ENCODE measurements at regions not wholly inside any gene's neighbourhood (a gene's known extent, or its start where the extent isn't known, plus 50 kb on each side); places are given as distances from the start of the nearest gene placed in this dataset.
"Not testable (repeated sequence)": the region's sequence is repeated elsewhere in the genome, so short reads cannot be mapped to it uniquely, and the experiment has no call there.

DNA sequence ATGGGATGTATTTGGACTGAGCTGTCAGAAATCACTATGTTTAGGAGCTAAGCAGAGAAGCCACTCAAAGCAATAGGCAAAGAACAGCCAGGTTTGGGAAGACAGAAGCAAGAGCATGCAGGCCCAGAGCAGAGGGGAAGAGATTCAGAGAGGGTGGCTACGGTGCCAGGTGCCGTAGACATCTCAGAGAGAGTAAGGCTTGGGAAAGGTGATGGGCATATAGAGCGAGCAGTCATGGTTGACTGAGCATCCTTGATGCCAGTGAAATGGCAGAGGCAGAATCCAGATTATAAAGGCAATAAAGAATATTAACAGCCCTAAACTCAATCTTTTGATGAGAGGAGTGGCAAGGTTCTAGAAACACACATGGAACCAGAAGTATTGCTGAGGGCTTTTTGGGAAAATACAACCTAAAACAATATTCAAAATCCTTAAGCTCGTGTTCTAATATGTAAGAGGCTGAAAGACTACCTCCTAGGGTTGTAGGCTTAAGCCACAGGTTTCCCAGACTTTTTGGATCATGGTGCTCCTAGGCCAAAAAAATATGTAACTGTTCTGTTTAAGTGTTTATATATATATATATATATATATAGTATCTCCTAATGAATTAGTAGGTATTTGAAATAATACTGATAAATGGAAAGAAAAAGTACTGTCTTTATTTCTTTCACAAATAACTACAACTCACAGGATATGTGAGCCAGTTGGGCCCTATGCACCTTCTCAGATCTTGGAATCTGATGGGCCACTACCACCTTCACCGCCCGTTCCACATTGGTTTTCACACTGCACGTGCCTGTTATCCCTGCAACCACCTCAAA lies 113.3 kb downstream of the MYCN start:
- no peak for DNase-seq (ENCODE audit: low read depth in 4 of 4, low spot score in 3 of 4)

DNA sequence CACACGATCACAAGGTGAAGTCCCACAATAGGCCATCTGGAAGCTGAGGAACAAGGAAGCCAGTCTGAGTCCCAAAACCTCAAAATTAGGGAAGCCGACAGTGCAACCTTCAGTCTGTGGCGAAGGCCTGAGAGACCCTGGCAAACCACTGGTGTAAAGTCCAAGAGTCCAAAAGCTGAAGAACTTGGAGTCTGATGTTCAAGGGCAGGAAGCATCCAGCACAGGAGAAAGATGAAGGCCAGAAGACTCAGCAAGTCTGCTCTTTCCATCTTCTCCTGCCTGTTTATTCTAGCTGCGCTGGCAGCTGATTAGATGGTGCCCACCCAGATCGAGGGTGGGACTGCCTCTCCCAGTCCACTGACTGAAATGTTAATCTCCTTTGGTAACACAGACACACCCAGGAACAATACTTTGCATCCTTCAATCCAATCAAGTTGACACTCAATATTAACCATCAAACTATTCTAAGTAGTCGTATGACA lies 112.3 kb downstream of the MYCN start:
- DNase-seq (ENCODE audit: low read depth in 4 of 4, low spot score in 3 of 4) = not testable (repeated sequence)

DNA sequence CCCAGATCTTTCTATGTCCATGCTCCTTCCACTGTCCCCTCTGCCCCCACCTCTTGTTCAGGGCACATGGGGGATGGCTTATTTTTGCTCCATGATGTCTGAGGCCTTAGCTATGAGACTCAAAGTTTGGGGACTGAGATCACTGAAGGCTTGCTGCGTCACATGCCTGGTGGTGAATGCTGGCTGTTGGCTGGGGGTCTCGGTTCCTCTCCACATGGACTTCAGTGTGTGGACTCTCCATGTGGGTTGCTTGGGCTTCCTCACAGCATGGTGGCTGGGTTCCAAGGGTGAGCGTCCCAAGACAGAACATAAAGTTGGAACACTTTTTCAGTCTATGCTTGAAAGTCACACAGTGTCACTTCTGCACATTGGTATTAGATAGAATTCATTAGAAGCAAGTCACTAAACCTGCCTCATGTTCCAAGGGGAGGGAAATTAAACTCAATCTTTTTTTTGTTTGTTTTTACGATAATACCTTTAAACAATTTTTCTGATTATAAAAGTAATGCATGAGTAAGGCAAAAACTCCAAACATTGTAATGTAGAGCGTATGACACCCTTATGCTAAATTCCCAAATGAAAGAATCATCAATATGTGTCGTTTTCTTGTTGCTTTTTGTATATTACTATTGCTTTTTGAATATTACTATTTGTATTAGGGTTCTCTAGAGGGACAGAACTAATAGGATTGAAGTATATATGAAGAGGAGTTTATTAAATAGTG lies 111.7 kb downstream of the MYCN start:
- no peak for DNase-seq (ENCODE audit: low read depth in 4 of 4, low spot score in 3 of 4)

DNA sequence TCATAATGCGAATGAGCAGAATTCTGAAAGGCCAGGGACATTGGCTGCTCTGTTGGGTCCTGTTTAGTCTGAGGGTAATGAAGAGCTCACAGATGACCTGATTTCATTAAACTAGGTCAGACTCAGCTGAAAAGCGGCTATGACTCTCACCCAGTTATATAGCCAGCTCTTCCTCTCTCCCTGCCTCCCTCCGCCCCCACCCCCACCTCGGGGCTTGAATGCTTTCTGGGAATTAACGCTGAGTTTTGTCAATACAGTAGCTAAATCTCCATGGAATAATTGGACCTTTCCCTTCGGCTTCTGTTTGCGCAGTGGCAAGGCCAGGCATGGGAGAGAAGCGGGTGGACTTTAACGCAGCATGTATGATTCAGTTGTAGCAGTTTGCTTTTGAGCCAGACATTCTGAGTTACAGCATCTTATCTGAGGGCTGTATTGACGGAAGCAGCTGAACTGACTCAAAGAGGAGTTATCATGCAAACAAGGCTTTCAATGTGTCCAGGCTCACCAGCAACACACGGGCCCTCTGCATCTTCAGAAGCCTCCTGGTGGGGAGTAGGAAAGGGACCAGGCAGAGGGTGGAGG lies 110.6 kb downstream of the MYCN start:
- no peak for DNase-seq (ENCODE audit: low read depth in 4 of 4, low spot score in 3 of 4)

DNA sequence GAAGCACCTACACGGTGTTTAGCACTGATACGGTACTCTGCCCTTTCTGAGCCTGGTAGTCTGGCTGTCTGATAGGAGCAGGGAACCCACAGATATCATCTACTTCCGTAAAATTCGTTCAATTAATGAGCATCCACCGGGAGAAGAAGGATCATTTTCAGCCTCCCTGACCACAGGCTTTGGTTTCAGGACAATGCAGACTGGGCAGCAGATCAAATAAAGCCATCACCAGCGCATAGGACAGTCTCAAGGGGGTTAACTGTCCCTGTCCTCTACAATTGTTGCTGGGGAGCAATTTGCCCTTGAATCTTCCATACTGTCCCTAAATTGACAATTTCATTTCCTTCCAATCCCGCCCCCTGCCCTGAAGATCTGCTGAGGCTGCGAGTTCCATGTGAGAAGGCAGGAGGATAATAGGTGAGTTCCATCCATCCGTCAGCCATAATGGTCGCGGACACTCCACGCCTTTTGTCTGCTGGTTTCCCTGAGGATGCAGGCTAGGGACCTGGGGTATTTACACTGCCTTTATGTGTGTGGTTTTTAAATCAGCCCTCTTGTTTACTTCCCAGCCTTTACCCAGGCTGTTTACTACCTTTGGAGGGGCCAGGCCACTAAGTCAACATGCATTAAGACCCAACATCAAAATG lies 110.0 kb downstream of the MYCN start:
- DNase-seq (ENCODE audit: low read depth in 4 of 4, low spot score in 3 of 4) = no peak

DNA sequence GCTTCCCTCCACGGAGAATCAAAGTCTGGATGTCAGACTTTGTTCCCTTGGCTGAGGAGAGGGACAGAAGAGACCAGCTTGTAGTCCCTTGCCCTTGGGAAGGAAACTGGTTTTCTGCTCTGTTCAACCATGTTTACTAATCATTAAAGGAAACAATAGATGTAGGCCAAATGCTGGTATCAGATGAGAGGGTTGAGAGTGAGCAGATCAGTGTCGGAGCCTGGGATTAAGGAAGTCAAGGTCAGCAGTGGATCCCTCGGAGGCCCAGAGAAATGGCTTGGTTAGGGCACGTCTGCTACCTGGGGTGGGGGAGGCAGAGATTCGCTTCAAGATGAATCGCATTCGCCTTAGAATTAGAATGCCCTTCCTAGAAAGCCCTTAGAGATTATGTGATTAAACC lies 109.1 kb downstream of the MYCN start:
- no peak for DNase-seq (ENCODE audit: low read depth in 4 of 4, low spot score in 3 of 4)

DNA sequence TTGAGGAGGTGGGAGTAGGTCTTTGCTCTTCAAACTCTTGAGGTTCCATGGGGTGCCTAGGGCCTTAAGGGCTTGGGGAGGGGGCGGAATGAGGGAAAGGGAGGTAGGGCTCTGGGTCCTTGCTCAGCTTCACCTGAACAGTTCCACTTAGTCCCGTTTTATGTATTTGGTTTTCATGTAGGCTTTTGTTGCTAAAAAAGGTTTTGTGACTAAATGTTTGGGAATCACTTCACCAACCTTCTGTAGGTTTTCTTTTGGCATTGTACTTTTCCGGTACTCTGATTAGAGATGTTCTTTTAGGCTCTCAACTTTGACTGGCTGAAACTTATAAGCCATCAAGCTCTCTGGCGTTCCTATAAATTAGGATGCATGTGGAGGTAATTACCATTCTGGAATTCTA lies 108.1 kb downstream of the MYCN start:
- DNase-seq (ENCODE audit: low read depth in 4 of 4, low spot score in 3 of 4) = no peak

DNA sequence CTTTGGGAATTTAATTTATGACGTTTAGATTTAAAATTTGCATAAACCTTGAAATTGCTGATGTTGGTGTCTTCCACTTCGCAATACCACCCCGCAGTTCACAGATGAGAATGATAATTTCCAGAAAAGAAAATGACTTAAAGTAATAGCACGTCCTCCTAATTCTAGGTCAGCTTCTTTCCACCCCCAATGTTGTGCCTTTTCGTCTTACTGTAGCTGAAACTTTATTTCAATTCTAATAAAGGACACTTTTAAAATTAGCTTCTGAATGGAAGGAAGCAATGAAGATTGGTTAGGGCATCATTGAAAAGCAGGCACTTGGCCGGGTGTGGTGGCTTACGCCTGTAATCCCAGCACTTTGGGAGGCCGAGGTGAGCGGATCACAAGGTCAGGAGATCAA lies 107.4 kb downstream of the MYCN start:
- DNase-seq (ENCODE audit: low read depth in 4 of 4, low spot score in 3 of 4) = no peak

DNA sequence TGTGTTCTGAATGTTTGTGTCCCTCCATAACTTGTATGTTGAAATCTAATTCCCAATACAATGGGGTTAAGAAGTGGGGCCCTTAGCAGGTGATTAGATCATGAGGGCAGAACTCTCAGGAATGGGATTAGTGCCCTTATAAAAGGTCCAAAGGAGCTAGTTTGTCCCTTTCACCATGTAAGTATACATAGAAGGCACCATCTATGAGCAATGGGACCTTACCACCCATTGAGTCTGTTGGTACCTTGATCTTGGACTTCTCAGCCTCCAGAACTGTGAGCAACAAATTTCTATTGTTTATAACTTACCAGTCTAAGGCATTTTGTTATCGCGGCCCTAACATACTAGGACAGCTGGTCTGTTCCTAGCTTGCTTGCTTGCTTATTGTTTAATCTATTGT lies 106.3 kb downstream of the MYCN start:
- no peak for DNase-seq (ENCODE audit: low read depth in 4 of 4, low spot score in 3 of 4)

DNA sequence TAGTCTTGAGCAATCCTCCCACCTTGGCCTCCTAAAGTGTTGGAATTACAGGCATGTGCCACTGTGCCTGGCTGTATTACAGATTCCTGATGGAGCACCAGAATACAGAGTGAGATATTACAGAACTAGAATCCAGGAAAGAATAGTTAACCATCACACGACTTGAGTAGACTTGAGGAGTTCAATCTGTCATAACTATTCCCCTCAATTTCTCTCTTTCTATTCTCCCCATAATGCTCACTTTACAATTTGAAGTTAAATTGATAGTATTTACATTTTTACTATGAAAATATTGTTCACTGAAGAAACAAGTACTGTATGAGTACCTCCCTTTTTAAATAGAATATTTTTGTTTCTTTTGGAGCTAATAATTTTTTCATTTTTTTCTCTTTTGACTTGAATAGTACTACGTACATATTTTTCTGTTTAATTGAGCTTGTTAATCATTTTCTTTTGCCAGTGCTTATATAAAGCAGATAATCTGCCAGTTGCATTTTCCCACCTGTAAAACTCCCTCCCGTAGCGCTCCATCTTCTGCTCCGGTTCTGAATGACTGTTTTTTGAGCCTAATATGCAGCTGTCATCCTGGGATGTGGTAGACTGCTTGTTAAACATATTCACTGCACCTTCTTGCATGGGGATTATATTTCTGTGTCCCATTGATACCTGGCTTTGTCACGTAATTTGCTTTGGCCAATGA lies 105.5 kb downstream of the MYCN start:
- no peak for DNase-seq (ENCODE audit: low read depth in 4 of 4, low spot score in 3 of 4)

DNA sequence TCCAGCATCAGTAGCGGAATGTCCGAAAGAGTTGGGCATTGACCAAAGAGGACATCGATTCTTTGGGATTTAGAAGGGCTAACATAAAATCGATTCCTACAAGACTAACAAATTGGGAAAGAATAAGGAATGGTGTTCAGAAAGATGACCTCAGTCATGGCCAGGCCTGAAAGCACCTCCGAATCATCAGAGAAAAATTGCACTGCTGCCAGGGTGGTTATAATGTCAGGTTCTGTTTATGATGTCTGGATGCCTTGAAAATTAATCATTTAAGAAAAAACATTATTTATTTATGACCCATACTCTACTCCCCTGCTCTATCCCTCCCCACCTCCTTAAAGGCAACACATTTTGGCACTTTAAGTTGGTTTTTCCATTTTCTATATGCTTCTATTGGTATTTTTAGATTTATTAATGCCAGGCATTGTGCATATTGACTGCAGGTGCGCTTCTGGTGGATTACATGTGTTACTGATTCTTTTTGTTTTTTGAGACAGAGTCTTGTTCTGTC lies 104.7 kb downstream of the MYCN start:
- DNase-seq (ENCODE audit: low read depth in 4 of 4, low spot score in 3 of 4) = no peak

DNA sequence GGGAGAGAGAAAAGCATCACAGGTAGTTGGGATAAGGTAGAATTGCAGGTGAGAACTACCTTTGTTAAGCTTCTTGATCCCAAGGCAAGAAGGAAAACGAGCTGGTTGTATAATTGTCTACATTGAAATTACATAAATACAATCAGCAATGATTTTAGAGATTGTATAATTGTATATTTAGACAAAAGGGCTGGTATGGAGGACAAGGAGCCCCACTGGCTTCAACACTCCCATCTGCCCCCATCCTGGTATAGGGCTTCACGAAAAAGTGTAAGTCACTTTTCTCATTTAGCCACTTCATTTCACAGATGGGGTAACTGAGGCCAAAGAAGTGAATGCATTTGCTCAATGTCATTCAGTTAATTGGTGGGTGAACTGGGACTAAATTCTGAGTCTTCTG lies 103.3 kb downstream of the MYCN start:
- DNase-seq (ENCODE audit: low read depth in 4 of 4, low spot score in 3 of 4) = no peak

DNA sequence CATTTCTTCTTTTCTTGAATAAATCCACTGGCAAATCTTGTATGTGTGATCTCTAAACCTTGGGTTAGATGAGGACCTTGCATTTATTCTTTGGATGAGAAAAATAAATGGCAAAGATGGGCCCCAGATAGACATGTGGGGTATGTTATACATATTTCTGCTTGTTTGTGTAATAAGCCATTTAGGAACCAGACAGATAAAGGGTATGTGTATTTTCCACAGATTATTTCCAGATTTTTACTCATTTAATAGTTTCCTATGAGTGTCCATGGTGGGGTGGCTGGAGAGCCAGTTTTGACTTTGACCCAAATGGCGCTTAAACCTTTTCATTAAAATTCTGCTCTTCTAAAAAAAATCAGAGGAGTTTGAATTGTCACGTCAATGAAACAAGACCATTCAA lies 102.8 kb downstream of the MYCN start:
- no peak for DNase-seq (ENCODE audit: low read depth in 4 of 4, low spot score in 3 of 4)

DNA sequence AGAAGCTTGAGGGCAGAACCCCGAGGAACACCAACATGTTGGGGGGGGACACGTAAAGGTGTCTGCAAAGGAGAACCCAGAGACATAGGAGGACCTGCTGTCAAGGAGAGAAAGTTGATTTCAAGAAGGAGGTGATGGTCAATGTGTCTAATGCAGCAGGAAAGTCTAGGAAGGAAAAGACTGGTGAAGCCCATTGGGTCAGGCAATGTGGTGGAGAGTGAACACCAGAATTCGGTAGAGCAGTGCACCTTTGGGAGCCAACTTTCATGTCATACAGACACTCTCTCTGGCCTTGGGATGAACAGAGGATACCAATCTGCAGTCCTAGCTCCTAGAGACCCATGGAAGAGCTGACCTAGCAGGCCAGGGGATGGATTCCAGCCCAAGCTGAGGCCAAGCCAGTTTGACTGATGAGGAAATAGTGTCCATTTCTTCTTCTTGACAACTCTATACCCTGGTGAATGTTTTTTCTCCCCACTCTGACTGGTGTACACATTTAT lies 101.9 kb downstream of the MYCN start:
- DNase-seq (ENCODE audit: low read depth in 4 of 4, low spot score in 3 of 4) = no peak

DNA sequence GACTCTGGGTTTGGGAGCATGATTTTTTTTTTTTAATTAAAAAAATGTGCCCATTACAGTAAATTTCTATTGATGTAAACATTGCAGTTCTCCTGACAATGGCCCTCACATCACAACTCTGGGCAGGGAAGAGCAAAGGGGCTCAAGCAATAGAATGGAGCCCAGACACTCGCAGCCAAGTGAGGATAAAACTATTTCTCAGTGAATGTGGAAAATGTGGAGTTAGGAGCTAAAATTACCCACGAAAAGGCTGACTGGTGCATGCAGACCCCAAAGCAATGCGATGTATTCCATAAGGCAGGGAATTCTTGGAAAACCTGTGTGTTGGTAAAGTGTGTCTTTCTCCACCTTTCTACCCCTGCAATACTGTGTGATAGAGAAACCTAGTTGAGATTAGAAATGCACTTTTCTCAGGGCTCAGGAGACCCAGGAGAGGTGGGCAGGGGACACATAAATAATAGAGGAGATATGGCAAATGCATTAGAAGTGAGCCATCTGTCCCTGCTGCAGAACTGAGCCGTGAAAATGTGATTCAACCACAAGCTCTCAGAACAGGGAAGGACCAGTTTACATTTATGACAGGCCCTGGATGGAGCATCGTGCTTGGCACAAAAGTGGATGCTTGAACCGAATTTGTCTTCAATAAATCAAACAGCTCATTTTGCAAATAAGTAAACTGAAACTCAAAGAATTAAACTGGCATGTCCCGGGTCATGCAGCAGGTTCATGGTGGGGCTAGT lies 100.1 kb downstream of the MYCN start:
- DNase-seq (ENCODE audit: low read depth in 4 of 4, low spot score in 3 of 4) = no peak

DNA sequence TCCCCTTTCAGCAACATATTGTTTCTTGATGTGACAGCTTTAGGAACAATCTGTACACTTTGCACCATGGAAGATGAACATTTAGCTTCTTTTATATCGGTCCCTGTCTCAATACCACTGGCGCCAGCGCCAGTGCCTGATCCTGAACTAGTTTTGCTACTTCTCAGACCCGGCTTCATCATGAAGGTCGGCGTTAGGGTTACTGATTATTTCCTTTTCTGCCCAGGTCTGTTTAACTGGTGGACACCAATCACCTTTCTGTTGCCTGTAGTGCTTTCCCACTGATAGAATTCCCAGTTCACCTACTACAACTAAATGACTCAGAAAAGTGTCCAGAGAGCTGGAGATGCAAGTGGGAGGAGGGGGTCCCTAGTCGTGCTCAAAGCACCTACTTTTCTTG lies 99.5 kb downstream of the MYCN start:
- DNase-seq (ENCODE audit: low read depth in 4 of 4, low spot score in 3 of 4) = no peak

DNA sequence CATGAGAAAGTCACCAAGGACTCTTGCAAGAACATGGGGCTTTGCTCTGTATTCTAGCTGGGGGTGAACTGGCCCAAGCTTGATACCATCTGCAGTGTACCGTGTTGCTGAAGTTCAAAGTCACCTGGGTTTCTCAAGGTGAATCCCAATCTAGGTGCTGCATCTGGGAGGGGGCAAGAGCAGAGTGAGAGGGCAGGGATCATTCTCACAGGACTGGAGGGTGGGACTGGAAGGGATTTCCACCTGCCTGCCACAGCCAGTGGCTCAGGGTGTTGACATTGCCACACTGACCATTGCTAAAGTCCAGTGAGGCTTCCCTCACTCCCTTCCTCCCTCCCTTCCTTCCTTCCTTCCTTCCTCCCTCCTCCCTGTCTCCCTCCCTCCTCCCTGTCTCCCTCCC lies 98.7 kb downstream of the MYCN start:
- DNase-seq (ENCODE audit: low read depth in 4 of 4, low spot score in 3 of 4) = no peak

DNA sequence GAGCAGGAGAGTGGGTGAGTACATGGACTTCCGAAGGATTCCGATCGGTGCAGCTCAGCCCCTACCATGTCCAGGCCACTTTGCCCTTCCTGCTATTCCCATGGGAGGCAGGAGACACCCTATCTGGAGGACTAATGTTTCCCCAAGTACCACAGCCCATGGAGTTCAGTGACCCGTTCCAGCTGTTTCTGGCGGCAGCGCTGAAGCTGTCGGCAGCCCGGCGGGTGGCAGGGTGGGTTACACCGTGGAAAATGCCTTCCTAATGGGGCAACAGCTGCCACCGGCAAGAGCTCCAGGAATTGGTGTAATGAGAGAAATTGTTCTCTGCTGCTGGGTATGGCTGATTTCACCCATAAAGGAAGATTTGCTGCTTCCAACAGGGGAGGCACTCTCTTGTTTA lies 98.3 kb downstream of the MYCN start:
- peak in 2 of 4 donors; percentile 29 to 45 for DNase-seq (ENCODE audit: low read depth in 4 of 4, low spot score in 3 of 4)

DNA sequence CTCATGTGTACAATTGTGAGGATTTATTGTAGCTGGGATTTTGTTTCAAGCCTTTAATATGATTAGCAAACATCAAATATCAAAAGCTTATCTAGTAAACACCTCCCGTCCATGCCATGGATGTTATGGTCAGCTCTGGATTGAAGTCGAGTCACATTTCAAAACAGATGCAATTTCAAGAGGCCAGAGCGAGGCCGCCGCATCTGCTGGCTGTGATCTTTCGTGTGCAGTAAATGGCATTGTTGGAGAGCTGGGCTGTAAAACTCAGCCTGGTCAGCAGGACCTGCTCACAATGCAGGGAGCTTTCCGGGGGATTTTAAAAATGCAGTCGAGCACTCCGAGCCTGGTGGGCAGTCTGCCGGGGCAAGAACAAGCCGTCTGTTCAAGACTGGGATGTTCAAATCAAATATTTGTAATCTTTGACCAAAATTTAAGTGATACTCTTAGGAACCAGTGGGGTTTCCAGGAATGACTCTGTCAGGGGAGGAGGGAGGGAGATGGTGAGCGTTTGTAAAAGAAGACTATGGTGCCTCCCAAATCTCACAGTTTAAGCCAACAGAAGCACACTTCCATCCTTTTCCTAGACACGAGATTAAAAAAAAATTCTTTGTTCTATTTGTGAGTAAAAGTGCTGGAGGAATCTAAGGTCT lies 97.6 kb downstream of the MYCN start:
- DNase-seq (ENCODE audit: low read depth in 4 of 4, low spot score in 3 of 4) = peak in 2 of 4 donors; percentile 48 to 49
